PC-9 (cell line): ENCODE measurements at regions not wholly inside any gene's neighbourhood (a gene's known extent, or its start where the extent isn't known, plus 50 kb on each side); places are given as distances from the start of the nearest gene placed in this dataset.

Experiments used
- BruUV-seq: library from RNA; stranded (reverse); fragments of 400-500 nt; replicated peaks from 2 replicates; lab custom pipeline; 2021; lab: Mats Ljungman, UMichigan
- CTCF ChIA-PET: fragments of 300-600 bp; sonication (Branson Sonifier 250); formaldehyde crosslinking; loops from one replicate; lab custom pipeline; 2022; ENCODE audit warnings: antibody characterized with exemption; lab: Charles Lee
- POLR2A ChIA-PET: fragments of 300-600 bp; sonication (Branson Sonifier 250); formaldehyde crosslinking; loops from one replicate; lab custom pipeline; 2022; ENCODE audit warnings: antibody characterized with exemption; ENCODE audit not compliant: unreplicated experiment; lab: Charles Lee
- DNase-seq, 2 experiments: peaks; one replicate each; pipeline versions ENCODE4 v3.0.0 to v3.0.0-alpha.2; 2015 to 2022; ENCODE audit warnings: mixed read lengths in 1 of 2
- H2AFZ ChIP-seq: fragments of 200-600 bp; sonication (generic); 2 replicates; pipeline ENCODE4 v1.8.1; 2017; ENCODE audit warnings: antibody characterized with exemption
- H3F3A ChIP-seq: fragments of 200-600 bp; sonication (generic); 2 replicates; pipeline ENCODE4 v1.8.1; 2017; ENCODE audit warnings: antibody characterized with exemption, mild to moderate bottlenecking, low read depth; ENCODE audit not compliant: insufficient read depth
- H3K27ac ChIP-seq: fragments of 200-600 bp; sonication (generic); 2 replicates; pipeline ENCODE4 v1.6.1; 2016; ENCODE audit warnings: mixed run types
- H3K27me3 ChIP-seq: fragments of 200-600 bp; sonication (generic); 2 replicates; pipeline ENCODE4 v1.6.1; 2016; ENCODE audit warnings: low read depth, mixed run types; ENCODE audit not compliant: insufficient read depth
- H3K36me3 ChIP-seq: fragments of 200-600 bp; sonication (generic); 2 replicates; pipeline ENCODE4 v1.6.1; 2016; ENCODE audit warnings: low read depth, mixed run types
- H3K4me1 ChIP-seq: fragments of 200-600 bp; sonication (generic); replicated peaks from 2 replicates; pipeline ENCODE4 v1.6.1; 2016; ENCODE audit warnings: mixed run types; ENCODE audit not compliant: insufficient read depth
- H3K4me2 ChIP-seq: fragments of 200-600 bp; sonication (generic); 2 replicates; pipeline ENCODE4 v1.6.1; 2017; ENCODE audit warnings: mixed run types
- H3K4me3 ChIP-seq: fragments of 200-600 bp; sonication (generic); 2 replicates; pipeline ENCODE4 v1.6.1; 2016; ENCODE audit warnings: mixed run types
- H3K79me2 ChIP-seq: fragments of 200-600 bp; sonication (generic); 2 replicates; pipeline ENCODE4 v1.6.1; 2017; ENCODE audit warnings: low read depth, mixed run types
- H3K9me2 ChIP-seq: fragments of 200-600 bp; sonication (generic); 2 replicates; pipeline ENCODE4 v1.8.1; 2017; ENCODE audit warnings: mild to moderate bottlenecking; ENCODE audit not compliant: insufficient read depth
- H3K9me3 ChIP-seq: fragments of 200-600 bp; sonication (generic); 2 replicates; pipeline ENCODE4 v1.8.1; 2016; ENCODE audit warnings: low read depth; ENCODE audit not compliant: insufficient read depth
- H4K20me1 ChIP-seq: fragments of 200-600 bp; sonication (generic); 2 replicates; pipeline ENCODE4 v1.8.1; 2017; ENCODE audit not compliant: insufficient read depth
- EZH2 ChIP-seq: fragments of 200-600 bp; sonication (generic); IDR thresholded peaks from 2 replicates; pipeline ENCODE4 v1.8.0; 2017; ENCODE audit warnings: antibody characterized with exemption, low read depth
- intact Hi-C: fragments of 100-400 bp; cut with micrococcal nuclease; formaldehyde crosslinking; loops from one replicate; pipeline ENCODE4 v1.10.0; 2022; ENCODE audit not compliant: unreplicated experiment
- TF ChIP-seq, protein P1 (sequence below): fragments of 200-600 bp; sonication (generic); conservative IDR thresholded peaks from 2 replicates; pipeline ENCODE4 v1.6.1; 2017; ENCODE audit warnings: mixed run types, antibody characterized with exemption, mild to moderate bottlenecking, moderate library complexity

GRCh38 chr12:84766375-84766774, 146.2 kb downstream of the SLC6A15 start:
- POLR2A ChIA-PET: no interaction called here

DNA sequence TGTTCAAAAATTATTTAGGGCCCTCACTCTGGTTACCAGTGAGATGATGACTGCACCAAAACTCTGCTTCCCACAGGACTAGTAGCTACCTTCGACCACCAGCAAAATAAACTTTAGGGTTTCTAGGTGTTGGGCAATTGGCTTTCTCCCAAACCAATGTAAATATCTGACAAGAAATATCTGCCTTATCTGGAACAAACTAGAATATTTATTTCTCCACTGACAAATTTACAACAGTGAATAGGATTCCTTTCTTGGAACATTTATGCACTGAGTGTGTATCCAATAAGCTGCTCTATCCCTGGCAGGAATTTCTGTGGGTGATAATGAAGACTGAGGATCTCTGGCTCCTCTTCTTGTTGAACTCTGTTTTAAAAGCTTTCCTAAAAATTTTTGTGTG, 148.6 kb downstream of the SLC6A15 start:
- Histone ChIP-seq H3K9me2 (no peaks in the 10 kb centered on the region), H3K36me3 (no peaks in the 10 kb centered on the region), H3K4me1 (no peaks in the 10 kb centered on the region), H3K4me2 (no peak overlapping the region), H3F3A (no peaks in the 10 kb centered on the region), H3K27me3 (no peaks in the 10 kb centered on the region), H4K20me1 (no peaks in the 10 kb centered on the region), H3K9me3 (no peaks in the 10 kb centered on the region), H3K79me2 (no peaks in the 10 kb centered on the region), H3K27ac (no peak overlapping the region), H3K4me3 (no peak overlapping the region), H2AFZ (no peak overlapping the region)
- intact Hi-C loops: no loop called here
- no TSS peak for BruUV-seq
- CTCF ChIA-PET: no interaction called here
- TF ChIP-seq, protein P1, sequence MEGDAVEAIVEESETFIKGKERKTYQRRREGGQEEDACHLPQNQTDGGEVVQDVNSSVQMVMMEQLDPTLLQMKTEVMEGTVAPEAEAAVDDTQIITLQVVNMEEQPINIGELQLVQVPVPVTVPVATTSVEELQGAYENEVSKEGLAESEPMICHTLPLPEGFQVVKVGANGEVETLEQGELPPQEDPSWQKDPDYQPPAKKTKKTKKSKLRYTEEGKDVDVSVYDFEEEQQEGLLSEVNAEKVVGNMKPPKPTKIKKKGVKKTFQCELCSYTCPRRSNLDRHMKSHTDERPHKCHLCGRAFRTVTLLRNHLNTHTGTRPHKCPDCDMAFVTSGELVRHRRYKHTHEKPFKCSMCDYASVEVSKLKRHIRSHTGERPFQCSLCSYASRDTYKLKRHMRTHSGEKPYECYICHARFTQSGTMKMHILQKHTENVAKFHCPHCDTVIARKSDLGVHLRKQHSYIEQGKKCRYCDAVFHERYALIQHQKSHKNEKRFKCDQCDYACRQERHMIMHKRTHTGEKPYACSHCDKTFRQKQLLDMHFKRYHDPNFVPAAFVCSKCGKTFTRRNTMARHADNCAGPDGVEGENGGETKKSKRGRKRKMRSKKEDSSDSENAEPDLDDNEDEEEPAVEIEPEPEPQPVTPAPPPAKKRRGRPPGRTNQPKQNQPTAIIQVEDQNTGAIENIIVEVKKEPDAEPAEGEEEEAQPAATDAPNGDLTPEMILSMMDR: no peak
- no peak for TF ChIP-seq EZH2
- POLR2A ChIA-PET: no interaction called here
- DNase-seq: no peak

More at GRCh38 chr12:84766375-84766774, 146.2 kb downstream of the SLC6A15 start:
- Histone ChIP-seq H3K27ac (no peak overlapping the region), H3F3A (no peaks in the 10 kb centered on the region), H3K79me2 (no peaks in the 10 kb centered on the region), H3K4me2 (no peak overlapping the region), H3K4me1 (no peaks in the 10 kb centered on the region), H3K36me3 (no peaks in the 10 kb centered on the region), H3K9me2 (no peaks in the 10 kb centered on the region), H2AFZ (no peak overlapping the region), H3K4me3 (no peak overlapping the region), H4K20me1 (no peaks in the 10 kb centered on the region), H3K9me3 (no peaks in the 10 kb centered on the region), H3K27me3 (no peaks in the 10 kb centered on the region)
- CTCF ChIA-PET: no interaction called here
- intact Hi-C loops: no loop called here
- no TSS peak for BruUV-seq
- DNase-seq: no peak
- no peak for TF ChIP-seq EZH2
- TF ChIP-seq, protein P1: no peak

- H3K4me3 ChIP-seq: no peak overlapping the region
- no peaks in the 10 kb centered on the region for H3K9me3 ChIP-seq
- H3K79me2 ChIP-seq: no peaks in the 10 kb centered on the region
- H2AFZ ChIP-seq: no peak overlapping the region
- no peaks in the 10 kb centered on the region for H3F3A ChIP-seq
- no peak overlapping the region for H3K4me2 ChIP-seq
- intact Hi-C loops: no loop called here
- H3K27me3 ChIP-seq: no peaks in the 10 kb centered on the region
- CTCF ChIA-PET: no interaction called here
- TF ChIP-seq EZH2: no peak
- TF ChIP-seq, protein P1: no peak
- H3K27ac ChIP-seq: no peak overlapping the region
- H3K4me1 ChIP-seq: no peaks in the 10 kb centered on the region
- POLR2A ChIA-PET: no interaction called here
- no peaks in the 10 kb centered on the region for H4K20me1 ChIP-seq
- no peak for DNase-seq
- BruUV-seq: no TSS peak
- no peaks in the 10 kb centered on the region for H3K9me2 ChIP-seq
- H3K36me3 ChIP-seq: no peaks in the 10 kb centered on the region
Observed at GRCh38 chr12:84763107-84763506, 149.5 kb downstream of the SLC6A15 start.
